ENCODE measurements at regions not wholly inside any gene's neighbourhood (a gene's known extent, or its start where the extent isn't known, plus 50 kb on each side); places are given as distances from the start of the nearest gene placed in this dataset.
"Not testable (repeated sequence)": the region's sequence is repeated elsewhere in the genome, so short reads cannot be mapped to it uniquely, and the experiment has no call there.

- no peak for DNase-seq
Observed at GRCh38 chr1:213539464-213539863, 448.3 kb upstream of the PROX1 start.

- DNase-seq = no peak
Observed at GRCh38 chr1:213541641-213542040, 446.1 kb upstream of the PROX1 start.

GRCh38 chr1:213545181-213545580 is 442.6 kb upstream of the PROX1 start:
- not testable (repeated sequence) for DNase-seq

- DNase-seq = no peak
Observed at GRCh38 chr1:213549982-213550381, 437.8 kb upstream of the PROX1 start.

GRCh38 chr1:213550804-213551203 is 437.0 kb upstream of the PROX1 start:
- no peak for DNase-seq

GRCh38 chr1:213552045-213552444 is 435.7 kb upstream of the PROX1 start:
- DNase-seq = no peak

GRCh38 chr1:213560226-213560625 is 427.5 kb upstream of the PROX1 start:
- no peak for DNase-seq

- no peak for DNase-seq
Observed at GRCh38 chr1:213561870-213562269, 425.9 kb upstream of the PROX1 start.

- DNase-seq = no peak
Observed at GRCh38 chr1:213564215-213564659, 423.5 kb upstream of the PROX1 start.

- DNase-seq = no peak
Observed at GRCh38 chr1:213568929-213569815, 418.6 kb upstream of the PROX1 start.

- DNase-seq = no peak
Observed at GRCh38 chr1:213569816-213570150, 418.0 kb upstream of the PROX1 start.

- no peak for DNase-seq
Observed at GRCh38 chr1:213570487-213570886, 417.3 kb upstream of the PROX1 start.

- DNase-seq = no peak
Observed at GRCh38 chr1:213571419-213571818, 416.4 kb upstream of the PROX1 start.

GRCh38 chr1:213571843-213572242 is 415.9 kb upstream of the PROX1 start:
- DNase-seq = no peak

- no peak for DNase-seq
Observed at GRCh38 chr1:213572912-213573647, 414.7 kb upstream of the PROX1 start.

GRCh38 chr1:213573648-213574009 is 414.1 kb upstream of the PROX1 start:
- DNase-seq = no peak

- DNase-seq = no peak
Observed at GRCh38 chr1:213582976-213583567, 404.7 kb upstream of the PROX1 start.

GRCh38 chr1:213584272-213584671 is 403.5 kb upstream of the PROX1 start:
- DNase-seq = no peak

- DNase-seq = no peak
Observed at GRCh38 chr1:213585402-213585801, 402.4 kb upstream of the PROX1 start.

GRCh38 chr1:213585959-213586586 is 401.7 kb upstream of the PROX1 start:
- DNase-seq = no peak

- no peak for DNase-seq
Observed at GRCh38 chr1:213586587-213586972, 401.2 kb upstream of the PROX1 start.

- DNase-seq = no peak
Observed at GRCh38 chr1:213596729-213597128, 391.0 kb upstream of the PROX1 start.

GRCh38 chr1:213598263-213598662 is 389.5 kb upstream of the PROX1 start:
- no peak for DNase-seq
